Lung (tissue), 11 donors: ENCODE measurements at regions not wholly inside any gene's neighbourhood (a gene's known extent, or its start where the extent isn't known, plus 50 kb on each side); places are given as distances from the start of the nearest gene placed in this dataset.
A peak's percentile ranks its signal among the peaks of the same experiment; 100 is the strongest.
"Not testable (repeated sequence)": the region's sequence is repeated elsewhere in the genome, so short reads cannot be mapped to it uniquely, and the experiment has no call there.

ENCODE experiments used
- ATAC-seq: fragments of 200-7000 bp; cut with Tn5 transposase; one replicate; pipeline ENCODE4 v1.9.1; 2020; ENCODE audit warnings: moderate number of reproducible peaks; ENCODE audit not compliant: insufficient read depth, low FRiP score
- DNase-seq, 3 donors: peaks; one replicate each; pipeline ENCODE4 v3.0.0-alpha.2; 2013 to 2017
- H3K27ac ChIP-seq, 2 donors: one replicate each; pipeline ENCODE4 v1.5.1; 2013; ENCODE audit warnings: mild to moderate bottlenecking in 2 of 2, moderate library complexity in 2 of 2, control low read depth in 1 of 2, inconsistent platforms in 1 of 2, low read depth in 1 of 2, low read length in 1 of 2
- H3K27me3 ChIP-seq, 3 donors: one replicate each; pipeline ENCODE4 v1.5.1; 2013; ENCODE audit warnings: low read length in 2 of 3; ENCODE audit not compliant: control insufficient read depth in 3 of 3, insufficient read depth in 3 of 3
- H3K36me3 ChIP-seq, 4 donors: one replicate each; pipeline ENCODE4 v1.5.1; 2013; ENCODE audit warnings: low read length in 4 of 4, mild to moderate bottlenecking in 1 of 4, moderate library complexity in 1 of 4; ENCODE audit not compliant: control insufficient read depth in 4 of 4, insufficient read depth in 4 of 4
- H3K4me1 ChIP-seq, 5 donors: one replicate each; pipeline ENCODE4 v1.5.1; 2013; ENCODE audit warnings: low read length in 5 of 5, mild to moderate bottlenecking in 2 of 5, moderate library complexity in 1 of 5; ENCODE audit not compliant: control insufficient read depth in 5 of 5, insufficient read depth in 5 of 5
- H3K4me3 ChIP-seq: one replicate; pipeline ENCODE4 v1.5.1; 2013; ENCODE audit warnings: mild to moderate bottlenecking, control low read depth, moderate library complexity
- H3K9ac ChIP-seq, 2 donors: one replicate each; pipeline ENCODE4 v1.5.1; 2013; ENCODE audit warnings: low read length in 2 of 2, control low read depth in 1 of 2; ENCODE audit not compliant: insufficient read depth in 1 of 2
- H3K9me3 ChIP-seq, 4 donors: one replicate each; pipeline ENCODE4 v1.5.1; 2013; ENCODE audit warnings: low read length in 3 of 4, mild to moderate bottlenecking in 1 of 4, moderate library complexity in 1 of 4; ENCODE audit not compliant: control insufficient read depth in 4 of 4, insufficient read depth in 3 of 4
- WGBS, 2 donors: extraction: QIAGEN DNeasy Blood & Tissue Kit; methylation state at CpG; one replicate each; pipeline ENCODE4 v1.1.7; 2013; 5-methylcytosine and 5-hydroxymethylcytosine counted together
- TF ChIP-seq, protein P1 (sequence below): IDR thresholded peaks from 2 replicates; pipeline ENCODE4 v1.5.1; 2012; ENCODE audit warnings: mild to moderate bottlenecking; ENCODE audit errors: control extremely low read depth, extremely low read depth
- donor health status: control.
- donor health status: control.
- donor health status: Bipolar disorder and iron deficiency.
- donor health status: healthy.
- donor health status: DM: yes; HTN: yes; CAD: no.

- H3K4me1 ChIP-seq: peaks cover 0 to 16% (median 0%) of the 10 kb centered on the region in 5 donors
- H3K4me3 ChIP-seq: no peak overlapping the region
- TF ChIP-seq, protein P1, sequence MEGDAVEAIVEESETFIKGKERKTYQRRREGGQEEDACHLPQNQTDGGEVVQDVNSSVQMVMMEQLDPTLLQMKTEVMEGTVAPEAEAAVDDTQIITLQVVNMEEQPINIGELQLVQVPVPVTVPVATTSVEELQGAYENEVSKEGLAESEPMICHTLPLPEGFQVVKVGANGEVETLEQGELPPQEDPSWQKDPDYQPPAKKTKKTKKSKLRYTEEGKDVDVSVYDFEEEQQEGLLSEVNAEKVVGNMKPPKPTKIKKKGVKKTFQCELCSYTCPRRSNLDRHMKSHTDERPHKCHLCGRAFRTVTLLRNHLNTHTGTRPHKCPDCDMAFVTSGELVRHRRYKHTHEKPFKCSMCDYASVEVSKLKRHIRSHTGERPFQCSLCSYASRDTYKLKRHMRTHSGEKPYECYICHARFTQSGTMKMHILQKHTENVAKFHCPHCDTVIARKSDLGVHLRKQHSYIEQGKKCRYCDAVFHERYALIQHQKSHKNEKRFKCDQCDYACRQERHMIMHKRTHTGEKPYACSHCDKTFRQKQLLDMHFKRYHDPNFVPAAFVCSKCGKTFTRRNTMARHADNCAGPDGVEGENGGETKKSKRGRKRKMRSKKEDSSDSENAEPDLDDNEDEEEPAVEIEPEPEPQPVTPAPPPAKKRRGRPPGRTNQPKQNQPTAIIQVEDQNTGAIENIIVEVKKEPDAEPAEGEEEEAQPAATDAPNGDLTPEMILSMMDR: no peak
- H3K27me3 ChIP-seq: no peaks in the 10 kb centered on the region
- H3K36me3 ChIP-seq: no peaks in the 10 kb centered on the region
- WGBS, 2 donors: 93 to 95% methylated on average over 4 of the region's 4 CpGs
- DNase-seq (no peak), ATAC-seq (no peak)
- no peak overlapping the region for H3K27ac ChIP-seq
- H3K9me3 ChIP-seq: no peaks in the 10 kb centered on the region
- H3K9ac ChIP-seq: no peak overlapping the region
Measured at GRCh38 chr4:33996075-33996718, 2248.1 kb downstream of the ARAP2 start.

DNA sequence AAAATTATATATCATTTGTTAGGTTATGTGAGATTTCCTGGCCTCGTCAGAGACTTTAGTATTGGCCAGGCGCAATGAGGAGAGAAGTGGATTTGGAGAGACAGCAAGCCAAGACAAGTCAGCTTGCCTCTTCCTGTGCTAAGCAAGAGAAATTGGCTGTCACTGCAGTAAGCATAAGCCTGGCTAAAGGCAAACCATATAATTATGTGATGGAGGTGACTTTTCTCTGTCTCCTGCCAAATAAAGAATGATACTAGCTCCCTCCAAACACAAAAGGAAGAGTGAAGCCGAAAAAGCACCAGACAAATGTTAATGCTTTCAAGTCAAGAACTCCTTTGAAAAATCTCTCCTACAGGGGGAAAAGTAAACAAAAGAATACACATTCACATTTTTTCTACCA is 2246.0 kb downstream of the ARAP2 start:
- H3K27ac ChIP-seq: no peak overlapping the region
- WGBS, 2 donors: 47 to 64% methylated on average over 3 of the region's 3 CpGs
- peak; percentile 61 to 92 (median 89) for DNase-seq
- H3K4me3 ChIP-seq: no peak overlapping the region
- no peaks in the 10 kb centered on the region for H3K9me3 ChIP-seq
- no peak for ATAC-seq
- H3K27me3 ChIP-seq: no peaks in the 10 kb centered on the region
- TF ChIP-seq, protein P1: no peak
- peaks cover 0 to 16% (median 0%) of the 10 kb centered on the region in 5 donors for H3K4me1 ChIP-seq
- no peak overlapping the region for H3K9ac ChIP-seq
- H3K36me3 ChIP-seq: no peaks in the 10 kb centered on the region

DNA sequence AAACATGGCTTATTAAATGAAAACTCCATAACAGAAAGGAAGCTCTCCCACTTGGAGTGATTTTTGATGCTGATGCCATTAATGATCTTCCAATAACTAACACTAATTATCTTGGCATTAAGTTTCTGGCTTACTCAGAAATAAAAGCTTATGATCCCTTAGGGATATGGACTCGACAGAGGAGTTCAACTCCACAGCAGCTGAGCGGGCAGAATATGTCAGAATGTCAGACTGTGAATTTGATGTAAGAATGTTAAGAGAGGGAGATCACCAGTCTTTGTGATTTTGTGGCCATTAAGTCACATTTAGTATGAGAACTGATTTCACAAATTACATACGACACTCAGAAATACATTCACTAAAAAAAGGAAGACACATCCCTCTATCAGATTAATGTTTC is 2244.0 kb downstream of the ARAP2 start:
- ATAC-seq: no peak
- no peaks in the 10 kb centered on the region for H3K9me3 ChIP-seq
- 79 to 88% methylated on average over 3 of the region's 3 CpGs for WGBS, 2 donors
- H3K4me3 ChIP-seq: no peak overlapping the region
- H3K36me3 ChIP-seq: no peaks in the 10 kb centered on the region
- H3K27ac ChIP-seq: no peak overlapping the region
- TF ChIP-seq, protein P1: no peak
- no peak overlapping the region for H3K9ac ChIP-seq
- DNase-seq: no peak
- H3K27me3 ChIP-seq: no peaks in the 10 kb centered on the region
- peaks cover 0 to 16% (median 0%) of the 10 kb centered on the region in 5 donors for H3K4me1 ChIP-seq

DNA sequence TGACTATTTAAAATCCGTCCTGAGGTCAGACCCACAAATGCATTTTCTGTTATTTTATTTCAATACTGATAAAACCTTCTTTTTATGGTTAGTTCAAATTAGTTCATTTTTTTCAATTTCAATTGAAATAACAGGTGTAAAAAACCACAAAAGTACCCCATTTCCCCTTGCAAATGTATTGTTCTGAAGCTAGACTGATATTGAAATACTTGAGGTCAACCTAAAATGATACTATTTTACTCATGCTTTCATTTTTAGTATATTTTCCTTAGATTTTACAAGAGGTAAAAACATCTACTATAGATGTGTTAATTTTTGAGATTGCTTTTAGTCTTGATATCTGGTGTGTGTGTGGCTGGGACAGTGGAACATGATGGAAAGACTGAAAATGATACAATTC is 2237.8 kb downstream of the ARAP2 start:
- 73 to 89% methylated on average over 1 of the region's 1 CpG for WGBS, 2 donors
- not testable (repeated sequence) for H3K4me1 ChIP-seq, H3K27ac ChIP-seq, H3K36me3 ChIP-seq, H3K27me3 ChIP-seq, DNase-seq, ATAC-seq, H3K4me3 ChIP-seq, H3K9me3 ChIP-seq, H3K9ac ChIP-seq
